ENCODE measurements at regions not wholly inside any gene's neighbourhood (a gene's known extent, or its start where the extent isn't known, plus 50 kb on each side); places are given as distances from the start of the nearest gene placed in this dataset.

GRCh38 chr2:239657992-239658391, 257.2 kb upstream of the HDAC4 start:
- Histone ChIP-seq H3K4me3 (ENCODE audit: low read depth in 1 of 3, low read length in 3 of 3) (no peak overlapping the region), H3K9me3 (ENCODE audit: control insufficient read depth in 4 of 4, low read length in 3 of 4) (no peaks in the 10 kb centered on the region), H3K9ac (ENCODE audit: low read depth in 1 of 2, low read length in 2 of 2) (no peak overlapping the region), H3K27ac (ENCODE audit: low read depth in 1 of 2, low read length in 2 of 2) (no peak overlapping the region), H3K36me3 (ENCODE audit: control insufficient read depth in 4 of 4, insufficient read depth in 3 of 4, low read depth in 1 of 4, low read length in 3 of 4) (no peaks in the 10 kb centered on the region), H3K4me1 (ENCODE audit: control insufficient read depth in 4 of 4, insufficient read depth in 4 of 4, low read length in 3 of 4) (no peaks in the 10 kb centered on the region), H3K27me3 (ENCODE audit: control insufficient read depth in 4 of 4, insufficient read depth in 4 of 4, low read length in 3 of 4) (peaks cover 0 to 3% (median 0%) of the 10 kb centered on the region in 4 donors)
- no peak for DNase-seq (ENCODE audit: low spot score)
- 84% methylated on average over 6 of the region's 6 CpGs for WGBS
- no peak for TF ChIP-seq YY1 (IDR thresholded peaks at IDR 0.05)
- no peak for TF ChIP-seq GABPA (IDR thresholded peaks at IDR 0.05 in 1 of 2, conservative IDR thresholded peaks at IDR 0.05 in 1 of 2)
- TF ChIP-seq EGR1 (IDR thresholded peaks at IDR 0.05; ENCODE audit: low read depth in 2 of 2), result no peak
- TF ChIP-seq CTCF (IDR thresholded peaks at IDR 0.05; ENCODE audit: low read depth, low read length, missing input control), result no peak
- TF ChIP-seq RXRA (IDR thresholded peaks at IDR 0.05), result no peak
- no peak for TF ChIP-seq MAX (IDR thresholded peaks at IDR 0.05)
- no peak for TF ChIP-seq FOXA1 (IDR thresholded peaks at IDR 0.05)
- no peak for TF ChIP-seq FOXA2 (IDR thresholded peaks at IDR 0.05)
- TF ChIP-seq HNF4G (IDR thresholded peaks at IDR 0.05), result no peak
- TF ChIP-seq REST (IDR thresholded peaks at IDR 0.05), result no peak
- TF ChIP-seq ATF3 (IDR thresholded peaks at IDR 0.05), result no peak
- TF ChIP-seq TAF1 (conservative IDR thresholded peaks at IDR 0.05), result no peak

- WGBS, result 92% methylated on average over 2 of the region's 2 CpGs
- Histone ChIP-seq H3K27me3 (ENCODE audit: control insufficient read depth in 4 of 4, insufficient read depth in 4 of 4, low read length in 3 of 4) (peaks cover 0 to 3% (median 0%) of the 10 kb centered on the region in 4 donors), H3K9ac (ENCODE audit: low read depth in 1 of 2, low read length in 2 of 2) (no peak overlapping the region), H3K4me3 (ENCODE audit: low read depth in 1 of 3, low read length in 3 of 3) (no peak overlapping the region), H3K9me3 (ENCODE audit: control insufficient read depth in 4 of 4, low read length in 3 of 4) (no peaks in the 10 kb centered on the region), H3K27ac (ENCODE audit: low read depth in 1 of 2, low read length in 2 of 2) (no peak overlapping the region), H3K36me3 (ENCODE audit: control insufficient read depth in 4 of 4, insufficient read depth in 3 of 4, low read depth in 1 of 4, low read length in 3 of 4) (no peaks in the 10 kb centered on the region), H3K4me1 (ENCODE audit: control insufficient read depth in 4 of 4, insufficient read depth in 4 of 4, low read length in 3 of 4) (no peaks in the 10 kb centered on the region)
- DNase-seq (ENCODE audit: low spot score), result no peak
- TF ChIP-seq NR2F2 (IDR thresholded peaks at IDR 0.05), result no peak
- TF ChIP-seq JUND (IDR thresholded peaks at IDR 0.05), result no peak
- no peak for TF ChIP-seq HNF4G (IDR thresholded peaks at IDR 0.05)
- TF ChIP-seq MAX (IDR thresholded peaks at IDR 0.05), result no peak
- no peak for TF ChIP-seq GABPA (IDR thresholded peaks at IDR 0.05 in 1 of 2, conservative IDR thresholded peaks at IDR 0.05 in 1 of 2)
- TF ChIP-seq TAF1 (conservative IDR thresholded peaks at IDR 0.05), result no peak
- TF ChIP-seq ZBTB33 (IDR thresholded peaks at IDR 0.05), result no peak
- no peak for TF ChIP-seq REST (IDR thresholded peaks at IDR 0.05)
- no peak for TF ChIP-seq RXRA (IDR thresholded peaks at IDR 0.05)
- TF ChIP-seq RAD21 (IDR thresholded peaks at IDR 0.05), result no peak
- TF ChIP-seq CTCF (IDR thresholded peaks at IDR 0.05; ENCODE audit: low read depth, low read length, missing input control), result no peak
- no peak for TF ChIP-seq FOXA1 (IDR thresholded peaks at IDR 0.05)
- no peak for TF ChIP-seq ATF3 (IDR thresholded peaks at IDR 0.05)
- no peak for TF ChIP-seq EGR1 (IDR thresholded peaks at IDR 0.05; ENCODE audit: low read depth in 2 of 2)
Observed at GRCh38 chr2:239657236-239657635, 256.4 kb upstream of the HDAC4 start.

Measured in liver (tissue), 8 donors.